Parathyroid adenoma (tissue), 2 donors: ENCODE measurements at regions not wholly inside any gene's neighbourhood (a gene's known extent, or its start where the extent isn't known, plus 50 kb on each side); places are given as distances from the start of the nearest gene placed in this dataset.

ENCODE experiments used
- H2AFZ ChIP-seq: fragments of 300-600 bp; sonication (generic); one replicate; pipeline ENCODE4 v1.7.0; 2017; ENCODE audit warnings: antibody characterized with exemption, mild to moderate bottlenecking
- H3K27ac ChIP-seq: fragments of 300-600 bp; sonication (generic); one replicate; pipeline ENCODE4 v1.7.0; 2017
- H3K27me3 ChIP-seq: fragments of 300-600 bp; sonication (generic); one replicate; pipeline ENCODE4 v1.7.0; 2017; ENCODE audit warnings: low read length; ENCODE audit not compliant: control insufficient read depth, insufficient read depth
- H3K36me3 ChIP-seq: fragments of 300-600 bp; sonication (generic); one replicate; pipeline ENCODE4 v1.7.0; 2017; ENCODE audit warnings: low read length; ENCODE audit not compliant: control insufficient read depth, insufficient read depth
- H3K4me1 ChIP-seq: fragments of 300-600 bp; sonication (generic); one replicate; pipeline ENCODE4 v1.7.0; 2017; ENCODE audit warnings: control low read depth
- H3K4me2 ChIP-seq: fragments of 300-600 bp; sonication (generic); one replicate; pipeline ENCODE4 v1.7.0; 2017; ENCODE audit warnings: low read length
- H3K4me3 ChIP-seq: fragments of 300-600 bp; sonication (generic); one replicate; pipeline ENCODE4 v1.7.0; 2017; ENCODE audit warnings: low read depth, low read length
- H3K79me2 ChIP-seq: fragments of 300-600 bp; sonication (generic); one replicate; pipeline ENCODE4 v1.7.0; 2017; ENCODE audit warnings: control low read depth
- H3K9ac ChIP-seq: fragments of 300-600 bp; sonication (generic); one replicate; pipeline ENCODE4 v1.7.0; 2017; ENCODE audit warnings: mild to moderate bottlenecking
- H3K9me3 ChIP-seq: fragments of 300-600 bp; sonication (generic); one replicate; pipeline ENCODE4 v1.7.0; 2017; ENCODE audit warnings: low read length; ENCODE audit not compliant: control insufficient read depth
- CTCF ChIP-seq: fragments of 300-600 bp; sonication (generic); IDR thresholded peaks from one replicate; pipeline ENCODE4 v1.7.0; 2017; ENCODE audit warnings: antibody characterized with exemption, mild to moderate bottlenecking
- donor health status: primary hyperparathyroidism.

- Histone ChIP-seq H3K4me3 (no peak overlapping the region), H3K4me1 (no peaks in the 10 kb centered on the region), H3K9ac (no peak overlapping the region), H3K4me2 (no peak overlapping the region), H3K27me3 (no peaks in the 10 kb centered on the region), H3K27ac (no peak overlapping the region), H2AFZ (no peak overlapping the region), H3K9me3 (no peaks in the 10 kb centered on the region), H3K79me2 (no peaks in the 10 kb centered on the region), H3K36me3 (no peaks in the 10 kb centered on the region)
- TF ChIP-seq CTCF, result no peak
These were observed 53.1 kb upstream of the ZFP64 start for GRCh38 chr20:52244702-52245101.

GRCh38 chr20:52242237-52243230 is 51.0 kb upstream of the ZFP64 start:
- Histone ChIP-seq H3K4me2 (no peak overlapping the region), H3K4me3 (no peak overlapping the region), H3K36me3 (no peaks in the 10 kb centered on the region), H3K4me1 (no peaks in the 10 kb centered on the region), H3K27ac (no peak overlapping the region), H3K9me3 (no peaks in the 10 kb centered on the region), H2AFZ (no peak overlapping the region), H3K79me2 (no peaks in the 10 kb centered on the region), H3K9ac (no peak overlapping the region), H3K27me3 (no peaks in the 10 kb centered on the region)
- TF ChIP-seq CTCF, result peak; percentile 69
